AG04450 (cell line): ENCODE measurements at regions not wholly inside any gene's neighbourhood (a gene's known extent, or its start where the extent isn't known, plus 50 kb on each side); places are given as distances from the start of the nearest gene placed in this dataset.

Source experiments
- CTCF ChIA-PET: fragments of 300-600, 350-600 bp; formaldehyde crosslinking; extraction: SDS; loops from one replicate; lab custom pipeline; 2022; ENCODE audit warnings: antibody characterized with exemption, inconsistent platforms; lab: Charles Lee
- POLR2A ChIA-PET: fragments of 350-600 bp; formaldehyde crosslinking; extraction: SDS; loops from one replicate; lab custom pipeline; 2021; ENCODE audit warnings: antibody characterized with exemption, inconsistent platforms; lab: Yijun Ruan, JAX
- DNase-seq: peaks from one replicate; pipeline ENCODE4 v3.0.0-alpha.2; 2011; ENCODE audit warnings: low read depth, low spot score
- H3K27ac ChIP-seq: one replicate; pipeline ENCODE4 v1.5.1; 2012; ENCODE audit warnings: low read depth, low read length, control low read depth
- H3K27me3 ChIP-seq: one replicate; pipeline ENCODE4 v1.6.0; 2012; ENCODE audit warnings: low read length; ENCODE audit not compliant: control insufficient read depth, insufficient read depth
- H3K4me3 ChIP-seq: 2 replicates; pipeline ENCODE4 v1.5.1; 2011; ENCODE audit warnings: mild to moderate bottlenecking, low read depth, low read length, control low read depth
- H3K9me3 ChIP-seq: 2 replicates; pipeline ENCODE4 v1.5.1; 2012; ENCODE audit warnings: low read length; ENCODE audit not compliant: control insufficient read depth, insufficient read depth
- TF ChIP-seq, protein P1 (sequence below): IDR thresholded peaks from 2 replicates; pipeline ENCODE4 v1.5.1; 2011; ENCODE audit warnings: low read depth, low read length, control low read depth, inconsistent platforms

DNA sequence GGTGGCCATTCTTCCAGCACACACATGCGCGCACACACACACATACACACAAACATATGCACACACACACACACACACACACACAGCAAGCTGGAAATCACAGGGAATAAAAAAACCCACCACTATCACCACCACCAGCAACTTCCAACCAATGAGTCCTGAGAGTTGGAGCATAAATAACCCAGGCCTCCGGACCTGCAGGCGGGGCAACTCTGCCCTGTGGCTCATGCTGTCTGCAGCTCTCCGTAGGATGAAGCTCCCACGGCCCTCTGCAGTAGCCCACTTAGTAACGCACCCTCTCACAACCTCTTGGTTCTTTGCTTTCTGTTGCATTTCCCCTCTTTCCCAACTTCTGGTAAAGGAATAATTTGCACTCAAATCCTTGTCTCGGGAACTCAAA is 275.2 kb downstream of the PREX1 start:
- Histone ChIP-seq H3K4me3 (no peak overlapping the region), H3K27me3 (peaks cover 3% of the 10 kb centered on the region), H3K9me3 (no peaks in the 10 kb centered on the region), H3K27ac (no peak overlapping the region)
- DNase-seq: no peak
- ChIA-PET POLR2A (no interaction called here), CTCF (no interaction called here)
- TF ChIP-seq, protein P1, sequence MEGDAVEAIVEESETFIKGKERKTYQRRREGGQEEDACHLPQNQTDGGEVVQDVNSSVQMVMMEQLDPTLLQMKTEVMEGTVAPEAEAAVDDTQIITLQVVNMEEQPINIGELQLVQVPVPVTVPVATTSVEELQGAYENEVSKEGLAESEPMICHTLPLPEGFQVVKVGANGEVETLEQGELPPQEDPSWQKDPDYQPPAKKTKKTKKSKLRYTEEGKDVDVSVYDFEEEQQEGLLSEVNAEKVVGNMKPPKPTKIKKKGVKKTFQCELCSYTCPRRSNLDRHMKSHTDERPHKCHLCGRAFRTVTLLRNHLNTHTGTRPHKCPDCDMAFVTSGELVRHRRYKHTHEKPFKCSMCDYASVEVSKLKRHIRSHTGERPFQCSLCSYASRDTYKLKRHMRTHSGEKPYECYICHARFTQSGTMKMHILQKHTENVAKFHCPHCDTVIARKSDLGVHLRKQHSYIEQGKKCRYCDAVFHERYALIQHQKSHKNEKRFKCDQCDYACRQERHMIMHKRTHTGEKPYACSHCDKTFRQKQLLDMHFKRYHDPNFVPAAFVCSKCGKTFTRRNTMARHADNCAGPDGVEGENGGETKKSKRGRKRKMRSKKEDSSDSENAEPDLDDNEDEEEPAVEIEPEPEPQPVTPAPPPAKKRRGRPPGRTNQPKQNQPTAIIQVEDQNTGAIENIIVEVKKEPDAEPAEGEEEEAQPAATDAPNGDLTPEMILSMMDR: no peak

DNA sequence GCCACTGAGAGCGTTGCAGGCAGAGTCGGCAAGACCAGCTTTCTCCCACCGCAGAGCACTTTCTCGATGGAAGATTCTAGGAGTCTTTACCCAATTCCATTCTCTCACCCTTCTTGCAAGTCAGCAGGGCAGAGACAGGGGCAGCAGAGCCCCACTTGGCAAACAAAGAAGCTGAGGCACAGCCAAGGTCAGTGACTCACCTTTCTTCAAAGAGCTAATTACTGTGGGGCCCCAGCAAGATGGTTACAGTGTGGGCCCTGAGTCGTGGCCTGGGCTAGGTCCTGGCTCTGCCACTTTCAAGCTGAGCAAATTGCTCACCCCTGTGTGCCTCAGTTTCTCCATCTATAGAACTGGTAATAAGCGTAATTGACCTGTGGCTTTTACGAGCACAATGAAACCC is 277.0 kb downstream of the PREX1 start:
- POLR2A ChIA-PET: no interaction called here

DNA sequence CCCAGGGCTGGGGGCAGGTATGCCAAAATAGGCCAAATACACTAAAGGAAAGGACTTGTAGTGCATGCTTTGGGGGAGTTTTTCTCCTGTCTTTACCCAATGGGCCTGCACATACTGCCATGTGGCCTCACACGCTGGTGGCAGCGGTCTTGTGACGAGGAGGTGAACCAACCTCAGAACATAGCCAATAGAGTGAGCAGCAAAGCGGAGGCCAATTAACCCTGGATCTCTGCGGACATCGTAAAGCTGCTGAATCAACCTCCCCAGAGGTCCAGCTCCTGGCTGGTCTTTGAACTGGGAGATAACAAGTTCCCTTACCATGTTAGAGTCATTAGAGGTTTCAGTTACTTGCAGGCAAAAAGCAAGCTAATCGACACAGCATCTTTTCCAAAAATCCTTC is 280.1 kb downstream of the PREX1 start:
- Histone ChIP-seq H3K4me3 (no peak overlapping the region), H3K9me3 (no peaks in the 10 kb centered on the region), H3K27ac (no peak overlapping the region), H3K27me3 (peaks cover 4% of the 10 kb centered on the region)
- ChIA-PET POLR2A (no interaction called here), CTCF (no interaction called here)
- TF ChIP-seq, protein P1: no peak
- DNase-seq: no peak

More for the DNA sequence above, 277.0 kb downstream of the PREX1 start:
- TF ChIP-seq, protein P1: no peak
- H3K27ac ChIP-seq: no peak overlapping the region
- peaks cover 4% of the 10 kb centered on the region for H3K27me3 ChIP-seq
- no peaks in the 10 kb centered on the region for H3K9me3 ChIP-seq
- CTCF ChIA-PET: no interaction called here
- no peak overlapping the region for H3K4me3 ChIP-seq
- no peak for DNase-seq

DNA sequence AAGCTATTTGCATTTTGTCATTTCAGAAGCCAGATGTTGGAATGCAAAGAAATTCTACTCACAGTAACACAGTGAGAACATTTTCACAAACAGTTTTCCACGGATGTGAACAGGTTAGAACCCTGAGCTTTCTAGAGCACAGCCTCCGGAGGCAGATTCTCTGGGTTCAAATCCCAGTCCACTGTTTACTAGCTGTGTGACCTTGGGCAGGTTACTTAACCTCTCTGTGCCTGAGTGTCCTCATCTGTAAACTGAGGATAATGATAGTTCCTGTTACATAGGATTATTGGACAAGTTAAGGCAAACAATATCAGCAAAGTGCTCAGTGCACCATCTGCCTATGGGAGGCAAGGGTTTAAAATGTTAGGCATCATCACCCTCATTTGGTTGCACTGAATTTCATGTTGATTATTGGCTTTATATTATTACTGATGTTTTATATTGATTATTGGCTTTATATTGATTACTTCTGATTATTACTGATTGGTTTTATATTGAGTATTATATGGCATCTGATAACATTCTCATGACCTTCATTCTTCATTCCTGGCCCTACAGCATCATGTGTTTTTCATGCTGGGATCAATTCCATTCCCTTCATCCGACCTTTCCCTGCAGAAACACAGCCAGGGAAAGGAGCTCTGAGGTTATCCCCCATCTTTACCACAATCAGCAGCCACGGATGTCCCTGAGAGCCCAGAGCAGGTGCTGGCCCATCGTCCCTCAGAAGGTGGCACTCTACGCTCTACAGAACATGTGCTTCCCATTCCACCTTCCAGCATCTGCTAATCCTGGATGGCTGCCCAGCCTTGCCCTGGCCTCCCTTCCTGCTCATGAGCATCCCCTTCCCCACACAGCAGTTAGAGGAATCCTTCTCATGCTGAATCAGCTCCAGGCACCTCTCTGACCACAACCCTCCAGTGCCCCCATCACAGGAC is 283.1 kb downstream of the PREX1 start:
- ChIA-PET CTCF (no interaction called here), POLR2A (no interaction called here)
- H3K27ac ChIP-seq: no peak overlapping the region

More for the DNA sequence above, 283.1 kb downstream of the PREX1 start:
- no peak overlapping the region for H3K4me3 ChIP-seq
- no peak for DNase-seq
- TF ChIP-seq, protein P1: no peak
- H3K9me3 ChIP-seq: no peaks in the 10 kb centered on the region
- peaks cover 3% of the 10 kb centered on the region for H3K27me3 ChIP-seq
